HG03159 (cell line): ENCODE measurements at regions not wholly inside any gene's neighbourhood (a gene's known extent, or its start where the extent isn't known, plus 50 kb on each side); places are given as distances from the start of the nearest gene placed in this dataset.
A peak's percentile ranks its signal among the peaks of the same experiment; 100 is the strongest.
"Not testable (repeated sequence)": the region's sequence is repeated elsewhere in the genome, so short reads cannot be mapped to it uniquely, and the experiment has no call there.

Source experiments
- ATAC-seq: cut with Tn5 transposase; IDR thresholded peaks from one replicate; pipeline ENCODE4 v1.9.1; 2021; ENCODE audit warnings: mild to moderate bottlenecking, moderate library complexity; ENCODE audit not compliant: unreplicated experiment

DNA sequence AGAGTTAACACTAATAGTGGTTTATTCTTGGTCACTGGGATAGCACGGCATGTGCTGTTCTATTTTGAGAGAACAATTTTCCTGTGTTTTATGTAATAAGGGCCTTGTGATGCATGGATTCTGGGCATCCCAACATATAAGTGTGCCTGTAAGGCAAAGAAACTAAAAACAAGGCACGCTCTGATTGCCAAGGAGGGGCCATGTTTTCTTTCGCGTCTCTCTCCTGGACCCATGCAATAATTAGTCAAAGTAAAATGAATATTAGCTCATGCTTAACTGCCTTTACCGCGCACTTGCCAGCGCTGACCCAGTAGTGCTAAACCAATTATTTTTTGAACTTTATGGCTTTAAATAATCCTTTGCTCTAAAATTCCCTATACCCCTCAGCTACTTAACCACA is 140.9 kb downstream of the PSAT1 start:
- no peak for ATAC-seq

DNA sequence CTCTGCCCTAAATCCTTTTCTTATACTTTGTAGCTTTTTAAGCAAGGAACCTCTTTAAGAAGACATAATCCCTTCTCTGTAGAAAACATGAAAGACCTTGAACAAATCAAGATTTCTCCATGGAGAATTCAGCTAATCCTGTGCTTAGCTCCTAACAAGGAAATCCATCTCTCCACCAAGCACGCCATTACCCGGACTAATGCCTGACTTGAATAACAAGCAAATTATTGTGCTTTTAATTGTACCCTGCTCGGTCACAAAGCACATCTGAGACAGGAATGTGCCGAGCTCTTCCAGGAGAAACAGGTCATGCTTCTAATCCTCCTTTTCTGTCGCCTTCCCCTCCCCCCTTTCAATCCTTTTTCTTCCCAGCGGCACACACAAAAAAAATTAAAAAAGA is 141.3 kb downstream of the PSAT1 start:
- no peak for ATAC-seq

DNA sequence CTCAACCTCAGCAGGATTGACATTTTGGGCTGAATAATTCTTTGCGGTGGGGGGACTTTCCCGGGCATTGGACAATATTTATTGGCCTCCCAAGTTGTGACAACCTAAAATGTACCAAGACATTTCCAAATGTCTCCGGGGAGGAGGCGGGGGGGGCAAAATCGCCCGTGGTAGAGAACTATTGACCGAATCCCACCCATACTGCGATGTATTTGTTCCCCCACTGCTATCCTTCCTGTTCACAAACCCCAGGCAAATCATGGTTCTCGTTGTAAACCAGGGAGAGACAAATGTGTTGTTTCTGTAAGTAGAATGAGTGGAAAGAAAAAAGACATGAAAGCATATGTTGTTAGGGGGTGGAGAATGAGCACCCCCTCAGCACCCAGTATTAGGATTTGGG is 141.9 kb downstream of the PSAT1 start:
- ATAC-seq: no peak

DNA sequence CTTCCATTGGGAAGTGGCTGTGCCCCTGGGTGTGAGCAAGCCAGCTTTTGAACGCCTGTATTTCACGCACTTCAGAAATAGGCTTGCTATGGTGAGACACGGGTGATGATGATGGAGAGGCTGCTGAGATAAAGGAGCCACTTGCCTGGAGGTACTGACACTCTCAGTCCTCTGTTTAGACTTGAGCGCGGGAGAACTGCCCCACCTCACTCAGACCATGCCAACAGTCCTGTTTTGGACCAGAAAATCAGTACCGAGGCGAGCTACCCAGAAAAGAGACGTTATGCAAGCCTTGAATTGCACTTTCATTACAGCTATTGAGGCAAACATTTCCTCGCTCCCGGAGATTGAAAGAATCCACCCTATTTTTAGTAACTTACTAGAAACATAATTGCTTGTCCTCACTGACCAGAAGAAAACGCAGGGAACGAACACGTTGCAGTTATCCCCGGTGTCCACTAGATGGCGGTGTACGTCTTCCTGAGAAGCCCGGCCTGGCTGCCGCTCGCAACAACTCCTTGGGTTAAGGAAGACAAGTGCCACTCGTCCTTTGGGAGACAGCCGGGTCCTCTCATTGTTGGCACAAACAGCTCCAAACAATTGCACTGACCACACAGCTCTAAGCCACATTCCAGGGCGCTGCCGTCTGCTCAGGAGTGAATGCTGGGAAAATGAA is 142.4 kb downstream of the PSAT1 start:
- ATAC-seq: peak; percentile 92

GRCh38 chr9:78439866-78440830 is 143.2 kb downstream of the PSAT1 start:
- ATAC-seq: no peak

DNA sequence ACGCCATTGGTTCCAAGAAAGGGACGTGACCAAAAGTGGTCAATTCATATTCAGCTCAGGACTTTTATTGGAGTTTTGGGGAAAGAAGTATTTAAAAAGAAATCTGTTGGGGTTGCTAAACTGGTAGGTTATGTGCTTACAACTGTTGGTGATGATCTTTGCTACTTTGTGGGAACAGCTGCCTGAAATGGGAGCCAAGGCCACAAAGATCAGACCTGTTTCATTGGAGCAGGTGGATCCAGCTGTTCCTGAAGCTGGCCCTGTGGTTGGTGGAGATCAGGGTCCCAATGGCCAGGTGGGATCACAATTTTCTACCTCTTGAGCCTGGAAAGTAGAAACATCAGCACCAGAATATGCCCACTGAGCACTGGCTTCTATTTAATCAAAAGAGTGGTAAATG is 144.5 kb downstream of the PSAT1 start:
- no peak for ATAC-seq

GRCh38 chr9:78441822-78442431 is 145.0 kb downstream of the PSAT1 start:
- ATAC-seq: no peak

GRCh38 chr9:78442577-78442976 is 145.7 kb downstream of the PSAT1 start:
- not testable (repeated sequence) for ATAC-seq

GRCh38 chr9:78443946-78444345 is 147.0 kb downstream of the PSAT1 start:
- no peak for ATAC-seq

GRCh38 chr9:78448960-78449673 is 152.2 kb downstream of the PSAT1 start:
- no peak for ATAC-seq

DNA sequence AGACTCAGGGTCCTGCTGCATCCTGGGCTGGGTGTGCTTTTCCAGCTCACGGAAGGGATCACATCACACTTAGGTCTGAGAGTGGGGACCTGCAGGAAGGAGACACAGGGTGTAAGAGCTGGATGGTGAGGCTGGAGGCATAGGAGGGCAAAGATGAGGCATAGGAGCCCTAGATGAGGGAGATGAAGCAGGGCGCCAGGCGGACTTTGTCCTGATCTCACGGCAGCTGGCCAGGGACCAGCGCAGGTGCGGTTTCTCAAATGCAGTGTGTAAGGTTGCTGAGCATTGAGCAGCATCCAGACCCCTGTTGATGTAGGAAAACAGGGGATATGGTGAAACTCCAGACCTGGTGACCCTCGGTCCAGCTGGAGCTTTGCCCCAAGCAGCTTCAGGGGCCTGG is 156.5 kb downstream of the PSAT1 start:
- ATAC-seq: no peak

DNA sequence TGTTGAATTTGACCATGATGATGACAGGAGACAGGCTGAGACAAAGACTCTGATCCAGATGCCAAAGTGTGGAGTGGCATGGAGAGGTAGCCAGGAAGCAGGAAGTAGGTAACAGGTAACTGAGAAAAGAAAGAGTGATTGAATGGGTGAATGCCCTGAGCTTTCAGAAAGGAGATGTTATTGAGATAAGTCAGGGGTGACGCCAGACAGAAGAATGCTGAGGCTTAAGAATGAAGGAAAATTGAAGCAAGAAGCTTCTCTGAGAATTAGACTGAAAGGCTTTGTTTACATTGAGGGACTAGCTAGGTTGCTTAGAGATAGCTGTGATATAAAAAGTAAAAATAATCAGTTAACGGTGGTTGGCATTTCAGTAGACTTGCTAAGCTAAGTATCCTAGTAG is 165.7 kb downstream of the PSAT1 start:
- no peak for ATAC-seq

GRCh38 chr9:78463750-78464149 is 166.8 kb downstream of the PSAT1 start:
- no peak for ATAC-seq

DNA sequence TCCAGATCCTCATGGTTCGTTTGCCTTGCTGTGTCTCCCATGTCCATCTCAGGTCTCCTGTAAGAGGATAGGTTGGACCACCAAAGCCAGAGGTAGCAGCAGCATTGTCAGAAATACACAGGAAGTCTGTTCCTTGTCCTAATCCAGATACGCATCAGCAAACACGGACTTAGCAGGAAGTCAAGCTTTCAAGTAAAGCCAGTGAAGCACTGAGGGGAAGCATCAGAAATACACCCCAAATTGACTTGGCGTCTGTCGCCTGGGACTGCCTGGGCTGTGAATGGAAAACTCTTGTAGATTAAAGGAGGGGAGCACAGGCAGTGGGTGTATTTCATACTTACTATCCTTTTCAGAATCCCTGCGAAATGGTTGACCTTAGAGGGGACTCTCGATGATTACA is 171.3 kb downstream of the PSAT1 start:
- ATAC-seq: no peak

GRCh38 chr9:78468974-78469576 is 172.2 kb downstream of the PSAT1 start:
- ATAC-seq: no peak

- no peak for ATAC-seq
Measured at GRCh38 chr9:78470216-78470615, 173.3 kb downstream of the PSAT1 start.

- no peak for ATAC-seq
Measured at GRCh38 chr9:78470741-78471140, 173.8 kb downstream of the PSAT1 start.

DNA sequence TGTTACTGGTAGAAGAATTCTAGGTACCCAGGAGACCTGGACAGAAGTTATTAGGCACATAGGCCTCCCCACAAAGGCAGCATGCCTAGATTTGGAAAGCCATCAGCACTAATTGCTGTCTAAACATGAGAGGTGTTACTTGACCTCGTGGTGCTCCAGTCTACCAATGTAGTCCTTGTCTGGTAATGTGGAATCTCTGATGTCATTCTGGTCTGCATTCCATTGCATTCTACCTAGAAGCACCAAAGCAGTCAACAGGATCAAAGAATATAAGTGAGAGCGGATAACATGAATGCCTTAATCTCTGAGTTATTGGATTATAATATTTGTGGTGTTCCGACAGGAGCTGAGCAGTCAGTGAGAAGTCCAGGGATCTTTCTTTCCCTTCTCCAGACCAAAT is 175.2 kb downstream of the PSAT1 start:
- ATAC-seq: no peak

DNA sequence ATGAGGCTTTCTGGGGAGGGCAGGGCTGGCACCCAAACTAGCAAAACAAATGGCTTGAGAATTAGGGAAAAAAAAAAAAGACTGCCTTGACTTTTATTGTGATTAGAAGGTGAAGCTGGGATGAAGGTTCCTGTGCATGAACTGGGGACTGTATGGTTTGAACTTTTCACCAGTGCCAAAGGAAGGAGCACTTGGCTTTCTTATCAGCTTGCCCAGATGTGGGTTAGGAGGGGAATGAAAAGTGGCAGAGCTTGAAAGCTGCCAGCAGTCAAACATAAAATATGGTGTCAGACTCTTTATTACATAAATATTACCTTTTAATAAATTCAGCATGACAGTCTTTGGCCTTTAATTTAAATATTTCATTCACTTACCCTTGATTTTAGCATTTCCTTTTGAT is 182.5 kb downstream of the PSAT1 start:
- no peak for ATAC-seq

DNA sequence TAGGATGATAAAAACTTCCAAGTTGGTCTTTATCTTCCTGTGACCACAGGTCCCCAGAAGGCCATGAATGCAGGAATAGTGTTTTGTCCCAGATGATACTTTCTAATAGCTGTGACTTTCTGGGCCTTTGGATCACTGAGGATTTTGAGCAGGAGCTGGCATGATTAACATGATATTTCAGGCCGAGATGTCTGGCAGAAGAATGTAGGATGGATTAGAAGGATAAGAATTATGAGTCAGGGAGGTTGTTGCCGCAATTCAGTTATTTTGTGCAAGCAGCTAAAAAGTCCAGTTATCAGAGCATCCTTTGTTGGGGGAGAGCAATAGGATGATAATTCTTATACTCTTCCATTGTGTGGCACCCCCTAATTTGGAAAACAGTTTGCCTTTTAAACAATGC is 189.7 kb downstream of the PSAT1 start:
- no peak for ATAC-seq

GRCh38 chr9:78490231-78490630 is 193.3 kb downstream of the PSAT1 start:
- no peak for ATAC-seq
